ENCODE measurements at regions not wholly inside any gene's neighbourhood (a gene's known extent, or its start where the extent isn't known, plus 50 kb on each side); places are given as distances from the start of the nearest gene placed in this dataset.

- DNase-seq: no peak
Measured at GRCh38 chr11:116096272-116096995, 592.2 kb upstream of the CADM1 start.

GRCh38 chr11:116093481-116094270 lies 589.5 kb upstream of the CADM1 start:
- DNase-seq: no peak

- no peak for DNase-seq
Measured at GRCh38 chr11:116093065-116093464, 588.9 kb upstream of the CADM1 start.

GRCh38 chr11:116086426-116086825 lies 582.2 kb upstream of the CADM1 start:
- DNase-seq: no peak

- no peak for DNase-seq
Measured at GRCh38 chr11:116085031-116085635, 580.9 kb upstream of the CADM1 start.

- DNase-seq: no peak
Measured at GRCh38 chr11:116084511-116084910, 580.3 kb upstream of the CADM1 start.

- DNase-seq: no peak
Measured at GRCh38 chr11:116082256-116082655, 578.0 kb upstream of the CADM1 start.

GRCh38 chr11:116079580-116079979 lies 575.4 kb upstream of the CADM1 start:
- DNase-seq: no peak

GRCh38 chr11:116078101-116078591 lies 573.9 kb upstream of the CADM1 start:
- no peak for DNase-seq

- DNase-seq: no peak
Measured at GRCh38 chr11:116077092-116077491, 572.9 kb upstream of the CADM1 start.

GRCh38 chr11:116073854-116074837 lies 569.9 kb upstream of the CADM1 start:
- no peak for DNase-seq

- no peak for DNase-seq
Measured at GRCh38 chr11:116072601-116073410, 568.6 kb upstream of the CADM1 start.

- no peak for DNase-seq
Measured at GRCh38 chr11:116072133-116072532, 567.9 kb upstream of the CADM1 start.

- no peak for DNase-seq
Measured at GRCh38 chr11:116071241-116071640, 567.0 kb upstream of the CADM1 start.

GRCh38 chr11:116070520-116070919 lies 566.3 kb upstream of the CADM1 start:
- DNase-seq: no peak

GRCh38 chr11:116066777-116067176 lies 562.6 kb upstream of the CADM1 start:
- DNase-seq: no peak

GRCh38 chr11:116065986-116066385 lies 561.8 kb upstream of the CADM1 start:
- DNase-seq: no peak

- no peak for DNase-seq
Measured at GRCh38 chr11:116065191-116065895, 561.1 kb upstream of the CADM1 start.

GRCh38 chr11:116062490-116063171 lies 558.4 kb upstream of the CADM1 start:
- DNase-seq: no peak

GRCh38 chr11:116062129-116062489 lies 557.9 kb upstream of the CADM1 start:
- DNase-seq: no peak
